H9 (cell line): ENCODE measurements at regions not wholly inside any gene's neighbourhood (a gene's known extent, or its start where the extent isn't known, plus 50 kb on each side); places are given as distances from the start of the nearest gene placed in this dataset.

ENCODE experiments used
- DNase-seq: peaks from one replicate; pipeline ENCODE4 v3.0.0-alpha.2; 2017
- H2AFZ ChIP-seq: one replicate; pipeline ENCODE4 v1.6.1; 2013; ENCODE audit warnings: mild to moderate bottlenecking, low read length, control low read depth, moderate library complexity
- H2AK5ac ChIP-seq: 2 replicates; pipeline ENCODE4 v1.6.1; 2013; ENCODE audit warnings: low read length, control low read depth, mixed read lengths; ENCODE audit not compliant: insufficient read length
- H2BK120ac ChIP-seq: one replicate; pipeline ENCODE4 v1.6.1; 2013; ENCODE audit warnings: low read depth, mild to moderate bottlenecking, low read length, control low read depth, inconsistent platforms; ENCODE audit not compliant: poor library complexity, severe bottlenecking
- H2BK12ac ChIP-seq: 2 replicates; pipeline ENCODE4 v1.6.1; 2013; ENCODE audit warnings: low read length, control low read depth, mixed read lengths, low read depth; ENCODE audit not compliant: insufficient read length
- H2BK15ac ChIP-seq: 2 replicates; pipeline ENCODE4 v1.6.1; 2013; ENCODE audit warnings: low read depth, low read length, control low read depth
- H2BK20ac ChIP-seq: one replicate; pipeline ENCODE4 v1.6.1; 2013; ENCODE audit warnings: low read depth, mild to moderate bottlenecking, low read length, control low read depth, inconsistent platforms; ENCODE audit not compliant: poor library complexity, severe bottlenecking
- H2BK5ac ChIP-seq: 2 replicates; pipeline ENCODE4 v1.6.1; 2013; ENCODE audit warnings: low read length, control low read depth, mixed read lengths; ENCODE audit not compliant: insufficient read length
- H3K14ac ChIP-seq: 2 replicates; pipeline ENCODE4 v1.6.1; 2013; ENCODE audit warnings: low read length, control low read depth; ENCODE audit not compliant: insufficient read depth
- H3K18ac ChIP-seq: 2 replicates; pipeline ENCODE4 v1.6.1; 2013; ENCODE audit warnings: low read depth, mild to moderate bottlenecking, mixed read lengths, low read length, control low read depth; ENCODE audit not compliant: insufficient read length
- H3K23ac ChIP-seq: 2 replicates; pipeline ENCODE4 v1.6.1; 2013; ENCODE audit warnings: low read length, control low read depth, mixed read lengths, low read depth; ENCODE audit not compliant: insufficient read length
- H3K23me2 ChIP-seq: 2 replicates; pipeline ENCODE4 v1.6.1; 2013; ENCODE audit warnings: low read depth, mild to moderate bottlenecking, mixed read lengths, low read length, control low read depth; ENCODE audit not compliant: insufficient read length, poor library complexity, severe bottlenecking
- H3K27ac ChIP-seq: 2 replicates; pipeline ENCODE4 v1.5.1; 2013; ENCODE audit warnings: low read length, control low read depth, mixed read lengths, low read depth; ENCODE audit not compliant: insufficient read length
- H3K27me3 ChIP-seq: 2 replicates; pipeline ENCODE4 v1.6.1; 2013; ENCODE audit warnings: low read length, control low read depth, inconsistent platforms; ENCODE audit not compliant: insufficient read depth
- H3K4ac ChIP-seq: 2 replicates; pipeline ENCODE4 v1.6.1; 2013; ENCODE audit warnings: low read depth, mild to moderate bottlenecking, control low read depth, inconsistent platforms, low read length, moderate library complexity
- H3K4me1 ChIP-seq: 2 replicates; pipeline ENCODE4 v1.6.1; 2013; ENCODE audit warnings: low read length, control low read depth, inconsistent platforms; ENCODE audit not compliant: insufficient read depth
- H3K4me2 ChIP-seq: 2 replicates; pipeline ENCODE4 v1.6.1; 2013; ENCODE audit warnings: low read length, control low read depth, mixed read lengths; ENCODE audit not compliant: insufficient read length, insufficient read depth
- H3K56ac ChIP-seq: 2 replicates; pipeline ENCODE4 v1.6.1; 2013; ENCODE audit warnings: low read depth, mild to moderate bottlenecking, mixed read lengths, low read length, control low read depth; ENCODE audit not compliant: insufficient read length
- H3K79me1 ChIP-seq: 2 replicates; pipeline ENCODE4 v1.6.1; 2013; ENCODE audit warnings: low read depth, mild to moderate bottlenecking, moderate library complexity, low read length, control low read depth, inconsistent platforms; ENCODE audit not compliant: insufficient read depth, poor library complexity, severe bottlenecking
- H3K79me2 ChIP-seq: 2 replicates; pipeline ENCODE4 v1.6.1; 2013; ENCODE audit warnings: low read length, control low read depth, inconsistent platforms; ENCODE audit not compliant: insufficient read depth
- H3K9ac ChIP-seq: 2 replicates; pipeline ENCODE4 v1.6.1; 2013; ENCODE audit warnings: low read length, control low read depth, mixed read lengths; ENCODE audit not compliant: insufficient read length; ENCODE audit errors: extremely low read depth
- H3K9me3 ChIP-seq: one replicate; pipeline ENCODE4 v1.6.1; 2013; ENCODE audit warnings: low read depth, low read length, inconsistent platforms; ENCODE audit not compliant: control insufficient read depth
- H3T11ph ChIP-seq: one replicate; pipeline ENCODE4 v1.6.1; 2013; ENCODE audit warnings: mild to moderate bottlenecking, low read length, control low read depth, inconsistent platforms
- H4K20me1 ChIP-seq: one replicate; pipeline ENCODE4 v1.6.1; 2013; ENCODE audit not compliant: control insufficient read depth, insufficient read length, insufficient read depth
- H4K5ac ChIP-seq: 2 replicates; pipeline ENCODE4 v1.6.1; 2013; ENCODE audit warnings: low read depth, mild to moderate bottlenecking, mixed read lengths, low read length, control low read depth; ENCODE audit not compliant: insufficient read length
- H4K8ac ChIP-seq: replicated peaks from 2 replicates; pipeline ENCODE4 v1.6.1; 2013; ENCODE audit warnings: low read length, control low read depth, mixed read lengths, low read depth; ENCODE audit not compliant: insufficient read length
- H4K91ac ChIP-seq: 2 replicates; pipeline ENCODE4 v1.6.1; 2013; ENCODE audit warnings: low read depth, mild to moderate bottlenecking, moderate library complexity, mixed read lengths, low read length, control low read depth; ENCODE audit not compliant: insufficient read length
- H3K27ac Mint-ChIP-seq, 3 experiments: 2 replicates in 2 of 3; 3 replicates in 1 of 3; pipeline ENCODE4 v1.8.0; 2020 to 2021; ENCODE audit warnings: mixed read lengths in 3 of 3, mild to moderate bottlenecking in 1 of 3, moderate library complexity in 1 of 3
- H3K27me3 Mint-ChIP-seq: 2 replicates; pipeline ENCODE4 v1.8.0; 2021; ENCODE audit warnings: low read depth, mild to moderate bottlenecking, moderate library complexity, mixed read lengths
- H3K36me3 Mint-ChIP-seq, 3 experiments: 2 replicates in 2 of 3; 3 replicates in 1 of 3; pipeline ENCODE4 v1.8.0; 2020 to 2021; ENCODE audit warnings: low read depth in 3 of 3, mixed read lengths in 3 of 3; ENCODE audit not compliant: insufficient read depth in 1 of 3
- H3K4me1 Mint-ChIP-seq, 2 experiments: 2 replicates each; pipeline ENCODE4 v1.8.0; 2020; ENCODE audit warnings: mixed read lengths in 2 of 2
- H3K4me3 Mint-ChIP-seq, 2 experiments: 2 replicates in 1 of 2; 3 replicates in 1 of 2; pipeline ENCODE4 v1.8.0; 2020 to 2021; ENCODE audit warnings: mild to moderate bottlenecking in 2 of 2, mixed read lengths in 2 of 2, moderate library complexity in 1 of 2
- H3K9me3 Mint-ChIP-seq, 2 experiments: 2 replicates in 1 of 2; 3 replicates in 1 of 2; pipeline ENCODE4 v1.8.0; 2020; ENCODE audit warnings: mild to moderate bottlenecking in 2 of 2, mixed read lengths in 2 of 2, moderate library complexity in 1 of 2
- WGBS: extraction: QIAGEN DNeasy Blood & Tissue Kit; methylation state at CpG from one replicate; pipeline ENCODE4 v1.1.7; 2013; ENCODE audit warnings: missing lambda C conversion rate, low lambda C conversion rate, mixed read lengths; ENCODE audit not compliant: insufficient read length; ENCODE audit errors: extremely low coverage; 5-methylcytosine and 5-hydroxymethylcytosine counted together
- TF ChIP-seq, protein P1 (sequence below): fragments of 200-600 bp; sonication (generic); conservative IDR thresholded peaks from 3 replicates; pipeline ENCODE4 v1.8.0; 2021; ENCODE audit warnings: antibody characterized with exemption, mild to moderate bottlenecking

DNA sequence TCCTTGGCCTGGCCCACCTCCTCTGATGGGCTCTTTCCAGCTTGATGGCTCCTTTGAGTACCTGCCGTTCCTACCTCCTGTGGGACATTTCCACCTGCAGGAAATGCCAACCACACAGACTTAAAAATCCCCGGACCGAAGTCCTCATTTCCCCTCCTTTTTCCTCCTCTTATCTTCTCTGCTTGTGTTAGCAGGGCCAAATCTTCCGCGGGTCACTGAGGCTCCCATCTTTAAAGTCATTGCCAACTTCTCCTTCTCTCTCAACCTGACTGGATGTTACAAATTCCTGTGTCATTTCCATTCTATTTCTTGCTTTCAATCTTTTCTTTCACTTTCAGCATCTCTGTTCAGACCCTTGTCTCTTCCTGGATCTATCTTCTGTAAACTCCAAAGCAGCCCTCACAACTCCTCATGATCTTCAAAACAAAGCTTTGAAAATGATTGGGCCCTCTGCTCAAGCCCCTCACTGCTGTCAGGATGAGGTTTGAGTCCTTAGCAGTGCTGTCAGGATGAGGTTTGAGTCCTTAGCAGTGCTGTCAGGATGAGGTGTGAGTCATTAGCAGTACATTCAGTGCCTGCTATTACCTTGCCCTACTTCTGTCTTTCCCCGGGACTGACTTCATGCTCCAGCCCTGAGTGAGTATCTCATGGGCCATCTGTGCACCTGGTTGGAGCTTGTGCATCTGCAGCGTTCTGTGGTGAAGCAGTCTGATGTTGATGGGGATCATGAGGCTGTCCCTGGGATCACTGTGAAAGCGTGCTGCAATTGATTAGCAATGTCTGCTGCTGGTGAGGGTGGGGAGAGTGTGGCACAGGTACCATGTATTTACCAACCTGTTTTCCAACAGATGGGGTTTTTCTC lies 100.1 kb downstream of the IRF8 start:
- Histone ChIP-seq H3K27me3 (no peaks in the 10 kb centered on the region), H3K27ac (no peak overlapping the region), H3K4ac (no peak overlapping the region), H4K20me1 (no peaks in the 10 kb centered on the region), H2BK12ac (no peak overlapping the region), H2BK120ac (no peak overlapping the region), H2BK15ac (no peak overlapping the region), H3K23me2 (no peaks in the 10 kb centered on the region), H3K14ac (no peak overlapping the region), H2AK5ac (no peak overlapping the region), H4K91ac (no peak overlapping the region), H3K79me1 (no peaks in the 10 kb centered on the region), H3K4me1 (no peaks in the 10 kb centered on the region), H3K23ac (no peak overlapping the region), H3K79me2 (no peaks in the 10 kb centered on the region), H3K9me3 (no peaks in the 10 kb centered on the region), H2AFZ (no peak overlapping the region), H2BK5ac (no peak overlapping the region), H3K4me2 (no peak overlapping the region), H2BK20ac (no peak overlapping the region), H3K56ac (no peak overlapping the region), H4K8ac (no peak overlapping the region), H3K9ac (no peak overlapping the region), H3K18ac (no peak overlapping the region), H4K5ac (no peak overlapping the region), H3T11ph (no peak overlapping the region)
- peaks cover 19% of the 10 kb centered on the region for H3K27me3 Mint-ChIP-seq
- H3K4me3 Mint-ChIP-seq: no peak overlapping the region
- WGBS: no CpG with 5 or more reads among the region's 8 CpGs
- H3K4me1 Mint-ChIP-seq: no peaks in the 10 kb centered on the region
- TF ChIP-seq, protein P1, sequence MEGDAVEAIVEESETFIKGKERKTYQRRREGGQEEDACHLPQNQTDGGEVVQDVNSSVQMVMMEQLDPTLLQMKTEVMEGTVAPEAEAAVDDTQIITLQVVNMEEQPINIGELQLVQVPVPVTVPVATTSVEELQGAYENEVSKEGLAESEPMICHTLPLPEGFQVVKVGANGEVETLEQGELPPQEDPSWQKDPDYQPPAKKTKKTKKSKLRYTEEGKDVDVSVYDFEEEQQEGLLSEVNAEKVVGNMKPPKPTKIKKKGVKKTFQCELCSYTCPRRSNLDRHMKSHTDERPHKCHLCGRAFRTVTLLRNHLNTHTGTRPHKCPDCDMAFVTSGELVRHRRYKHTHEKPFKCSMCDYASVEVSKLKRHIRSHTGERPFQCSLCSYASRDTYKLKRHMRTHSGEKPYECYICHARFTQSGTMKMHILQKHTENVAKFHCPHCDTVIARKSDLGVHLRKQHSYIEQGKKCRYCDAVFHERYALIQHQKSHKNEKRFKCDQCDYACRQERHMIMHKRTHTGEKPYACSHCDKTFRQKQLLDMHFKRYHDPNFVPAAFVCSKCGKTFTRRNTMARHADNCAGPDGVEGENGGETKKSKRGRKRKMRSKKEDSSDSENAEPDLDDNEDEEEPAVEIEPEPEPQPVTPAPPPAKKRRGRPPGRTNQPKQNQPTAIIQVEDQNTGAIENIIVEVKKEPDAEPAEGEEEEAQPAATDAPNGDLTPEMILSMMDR: no peak
- no peak overlapping the region for H3K27ac Mint-ChIP-seq
- H3K36me3 Mint-ChIP-seq: no peaks in the 10 kb centered on the region
- no peak for DNase-seq
- peaks cover 0 to 4% of the 10 kb centered on the region in 2 experiments; a peak in 1 of 5 replicates for H3K9me3 Mint-ChIP-seq
